Spleen (tissue), 7 donors: ENCODE measurements at regions not wholly inside any gene's neighbourhood (a gene's known extent, or its start where the extent isn't known, plus 50 kb on each side); places are given as distances from the start of the nearest gene placed in this dataset.

Source experiments
- POLR2A ChIP-seq, 3 donors: fragments of 450-650 bp; IDR thresholded peaks; one replicate each; pipeline ENCODE4 v1.5.1; 2017; ENCODE audit warnings: antibody characterized with exemption in 3 of 3, mild to moderate bottlenecking in 1 of 3
- TF ChIP-seq, protein P1 (sequence below), 11 experiments: fragments of 200-600 bp in 7 of 11; fragments of 450-650 bp in 4 of 11; sonication (generic) in 4 of 11; IDR thresholded peaks in 8 of 11; conservative IDR thresholded peaks in 3 of 11; 1 replicate in 7 of 11; 2 replicates in 4 of 11; pipeline versions ENCODE4 v1.4.0 to v1.8.0; 2016 to 2021; ENCODE audit warnings: antibody characterized with exemption in 11 of 11, inconsistent platforms in 4 of 11, mild to moderate bottlenecking in 1 of 11
- donor health status: DM: no; HTN: no; CAD: no; lungs with moderate emphysema.
- donor health status: DM: no; HTN: no; CAD: no.
- donor health status: DM: no; HTN: no; CAD: no.

DNA sequence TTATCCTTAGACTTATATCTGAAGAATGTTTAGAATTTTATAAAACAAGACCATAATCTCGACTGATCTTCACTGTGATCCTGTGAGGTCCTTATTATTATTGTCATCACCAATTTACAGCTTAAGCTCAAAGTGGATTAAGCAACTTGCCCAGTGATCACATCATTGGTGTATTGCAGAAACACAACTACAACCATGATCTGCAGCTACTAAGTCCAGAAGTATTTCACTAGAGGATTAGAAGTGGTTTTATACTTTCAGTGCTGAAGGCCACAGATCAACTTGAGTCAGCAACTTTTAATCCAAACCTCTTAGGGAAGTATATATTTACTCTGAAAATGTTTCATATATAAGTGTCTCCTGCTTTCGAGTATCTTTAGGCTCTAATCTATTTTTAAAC lies 624.3 kb upstream of the SOX9 start:
- TF ChIP-seq, protein P1, sequence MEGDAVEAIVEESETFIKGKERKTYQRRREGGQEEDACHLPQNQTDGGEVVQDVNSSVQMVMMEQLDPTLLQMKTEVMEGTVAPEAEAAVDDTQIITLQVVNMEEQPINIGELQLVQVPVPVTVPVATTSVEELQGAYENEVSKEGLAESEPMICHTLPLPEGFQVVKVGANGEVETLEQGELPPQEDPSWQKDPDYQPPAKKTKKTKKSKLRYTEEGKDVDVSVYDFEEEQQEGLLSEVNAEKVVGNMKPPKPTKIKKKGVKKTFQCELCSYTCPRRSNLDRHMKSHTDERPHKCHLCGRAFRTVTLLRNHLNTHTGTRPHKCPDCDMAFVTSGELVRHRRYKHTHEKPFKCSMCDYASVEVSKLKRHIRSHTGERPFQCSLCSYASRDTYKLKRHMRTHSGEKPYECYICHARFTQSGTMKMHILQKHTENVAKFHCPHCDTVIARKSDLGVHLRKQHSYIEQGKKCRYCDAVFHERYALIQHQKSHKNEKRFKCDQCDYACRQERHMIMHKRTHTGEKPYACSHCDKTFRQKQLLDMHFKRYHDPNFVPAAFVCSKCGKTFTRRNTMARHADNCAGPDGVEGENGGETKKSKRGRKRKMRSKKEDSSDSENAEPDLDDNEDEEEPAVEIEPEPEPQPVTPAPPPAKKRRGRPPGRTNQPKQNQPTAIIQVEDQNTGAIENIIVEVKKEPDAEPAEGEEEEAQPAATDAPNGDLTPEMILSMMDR (IDR thresholded peaks at IDR 0.05 in 8 of 11, conservative IDR thresholded peaks at IDR 0.05 in 3 of 11), result no peak
- TF ChIP-seq POLR2A (IDR thresholded peaks at IDR 0.05), result no peak
